ENCODE measurements at regions not wholly inside any gene's neighbourhood (a gene's known extent, or its start where the extent isn't known, plus 50 kb on each side); places are given as distances from the start of the nearest gene placed in this dataset.

- Histone ChIP-seq H3K9me3 (no peaks in the 10 kb centered on the region), H3K36me3 (ENCODE audit: low read depth, missing control alignments) (no peaks in the 10 kb centered on the region), H3K4me3 (no peak overlapping the region), H3K27me3 (no peaks in the 10 kb centered on the region), H3K27ac (no peak overlapping the region), H3K4me1 (no peaks in the 10 kb centered on the region)
- no peak for DNase-seq
- WGBS, 2 donors: 87 to 92% methylated on average over 6 of the region's 6 CpGs
- intact Hi-C loops (cut with DNase I; ENCODE audit: low total_unique reads): no loop called here
- TF ChIP-seq CTCF (IDR thresholded peaks at IDR 0.05) (no peak), POLR2A (IDR thresholded peaks at IDR 0.05) (no peak)
Observed at GRCh38 chr10:44284198-44285084, 100.5 kb downstream of the CXCL12 start.

GRCh38 chr10:44282626-44283300, 102.1 kb downstream of the CXCL12 start:
- no peaks in the 10 kb centered on the region for H3K9me3 ChIP-seq
- H3K4me3 ChIP-seq: no peak overlapping the region
- no peaks in the 10 kb centered on the region for H3K27me3 ChIP-seq
- H3K4me1 ChIP-seq: no peaks in the 10 kb centered on the region
- TF ChIP-seq POLR2A (IDR thresholded peaks at IDR 0.05): no peak
- TF ChIP-seq CTCF (IDR thresholded peaks at IDR 0.05): no peak
- no peak overlapping the region for H3K27ac ChIP-seq
- DNase-seq: no peak
- intact Hi-C loops (cut with DNase I; ENCODE audit: low total_unique reads): no loop called here
- 77 to 81% methylated on average over 5 of the region's 5 CpGs for WGBS, 2 donors
- no peaks in the 10 kb centered on the region for H3K36me3 ChIP-seq (ENCODE audit: low read depth, missing control alignments)

GRCh38 chr10:44281662-44282061, 103.2 kb downstream of the CXCL12 start:
- Histone ChIP-seq H3K27ac (no peak overlapping the region), H3K4me1 (no peaks in the 10 kb centered on the region), H3K27me3 (no peaks in the 10 kb centered on the region), H3K4me3 (no peak overlapping the region), H3K36me3 (ENCODE audit: low read depth, missing control alignments) (no peaks in the 10 kb centered on the region), H3K9me3 (no peaks in the 10 kb centered on the region)
- intact Hi-C loops (cut with DNase I; ENCODE audit: low total_unique reads): no loop called here
- TF ChIP-seq CTCF (IDR thresholded peaks at IDR 0.05) (no peak), POLR2A (IDR thresholded peaks at IDR 0.05) (no peak)
- DNase-seq: no peak
- WGBS, 2 donors: 88 to 94% methylated on average over 5 of the region's 5 CpGs

GRCh38 chr10:44281089-44281613, 103.7 kb downstream of the CXCL12 start:
- intact Hi-C loops (cut with DNase I; ENCODE audit: low total_unique reads): no loop called here
- Histone ChIP-seq H3K4me3 (no peak overlapping the region), H3K9me3 (no peaks in the 10 kb centered on the region), H3K36me3 (ENCODE audit: low read depth, missing control alignments) (no peaks in the 10 kb centered on the region), H3K27ac (no peak overlapping the region), H3K27me3 (no peaks in the 10 kb centered on the region), H3K4me1 (no peaks in the 10 kb centered on the region)
- TF ChIP-seq POLR2A (IDR thresholded peaks at IDR 0.05): no peak
- no peak for TF ChIP-seq CTCF (IDR thresholded peaks at IDR 0.05)
- WGBS, 2 donors: 68 to 77% methylated on average over 11 to 12 of the region's 12 CpGs
- DNase-seq: no peak
